ENCODE measurements at regions not wholly inside any gene's neighbourhood (a gene's known extent, or its start where the extent isn't known, plus 50 kb on each side); places are given as distances from the start of the nearest gene placed in this dataset.
"Not testable (repeated sequence)": the region's sequence is repeated elsewhere in the genome, so short reads cannot be mapped to it uniquely, and the experiment has no call there.

- not testable (repeated sequence) for TF ChIP-seq CTCF (IDR thresholded peaks at IDR 0.05; ENCODE audit: insufficient read depth, low read length, poor library complexity, severe bottlenecking); EZH2phosphoT487 (conservative IDR thresholded peaks at IDR 0.05; ENCODE audit: low read length)
Measured at GRCh38 chr3:156068151-156068550, 52.2 kb upstream of the KCNAB1 start.

Data from SU-DHL-6 (cell line).